ENCODE measurements at regions not wholly inside any gene's neighbourhood (a gene's known extent, or its start where the extent isn't known, plus 50 kb on each side); places are given as distances from the start of the nearest gene placed in this dataset.

DNA sequence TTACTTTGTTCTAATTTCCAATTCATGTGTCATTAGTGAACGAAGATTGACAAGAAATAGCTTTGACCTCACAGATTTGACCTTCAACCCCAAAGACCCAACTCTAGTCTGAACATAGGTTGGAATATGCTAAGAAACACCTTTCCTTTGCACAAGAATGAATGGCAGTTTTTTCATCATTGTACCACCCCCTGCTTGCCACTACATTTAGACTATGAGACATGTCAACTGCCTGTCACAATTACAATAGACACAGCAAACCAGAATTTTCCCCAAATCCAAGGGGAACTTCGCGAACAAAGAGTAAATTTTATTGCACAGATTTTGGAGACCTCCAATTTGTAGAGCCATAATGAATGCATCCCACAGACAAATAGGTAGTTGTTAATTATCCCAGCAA is 535.4 kb downstream of the PRKD1 start:
- DNase-seq: no peak

DNA sequence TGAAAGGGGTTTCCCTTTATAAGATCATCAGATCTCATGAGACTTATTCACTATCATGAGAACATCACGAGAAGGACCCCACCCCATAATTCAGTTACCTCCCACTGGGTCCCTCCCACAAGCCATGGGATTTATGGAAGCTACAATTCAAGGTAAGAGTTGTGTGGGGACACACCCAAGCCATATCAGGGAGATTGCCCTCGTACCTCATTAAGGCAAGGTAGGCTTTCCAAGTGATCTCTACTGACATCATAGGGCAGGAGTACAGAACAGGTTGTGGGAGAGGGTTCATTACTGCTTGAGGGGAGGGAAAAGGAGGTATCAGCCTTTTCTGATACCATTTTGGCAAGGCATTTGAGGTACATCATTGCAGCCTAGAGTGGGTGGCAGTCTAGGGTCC is 524.6 kb downstream of the PRKD1 start:
- DNase-seq: no peak

DNA sequence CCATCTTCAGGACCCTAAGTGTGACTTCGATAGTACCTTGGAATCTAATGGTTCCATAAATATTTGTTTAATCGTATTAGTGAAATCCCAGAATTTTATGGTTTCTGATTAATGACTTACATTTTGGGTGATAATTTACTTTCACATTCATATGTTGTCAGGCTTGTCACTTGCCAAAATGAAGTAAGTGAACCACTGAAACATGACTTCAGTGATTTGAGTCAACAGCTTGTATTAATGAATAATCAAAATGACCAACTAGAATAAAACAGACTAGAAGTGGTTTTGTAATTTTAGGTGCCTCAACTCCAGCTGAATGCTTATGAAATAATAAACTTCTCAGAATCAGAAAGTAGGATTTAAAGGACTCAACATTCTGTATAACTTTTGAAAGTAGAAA is 517.1 kb downstream of the PRKD1 start:
- DNase-seq: peak; percentile 31

DNA sequence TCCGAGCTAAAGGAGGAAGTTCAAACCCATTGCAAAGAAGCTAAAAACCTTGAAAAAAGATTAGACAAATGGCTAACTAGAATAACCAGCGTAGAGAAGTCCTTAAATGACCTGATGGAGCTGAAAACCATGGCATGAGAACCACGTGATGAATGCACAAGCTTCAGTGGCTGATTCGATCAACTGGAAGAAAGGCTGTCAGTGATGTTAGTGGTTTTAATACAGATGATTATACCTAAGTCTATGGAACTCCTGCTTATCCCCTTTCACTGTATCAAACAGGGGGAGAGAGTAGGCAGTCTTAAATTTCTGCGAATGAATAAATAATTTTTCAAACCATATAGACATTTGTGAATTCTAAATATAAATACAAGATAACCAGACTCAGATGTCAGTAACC is 512.7 kb downstream of the PRKD1 start:
- DNase-seq: peak; percentile 5

DNA sequence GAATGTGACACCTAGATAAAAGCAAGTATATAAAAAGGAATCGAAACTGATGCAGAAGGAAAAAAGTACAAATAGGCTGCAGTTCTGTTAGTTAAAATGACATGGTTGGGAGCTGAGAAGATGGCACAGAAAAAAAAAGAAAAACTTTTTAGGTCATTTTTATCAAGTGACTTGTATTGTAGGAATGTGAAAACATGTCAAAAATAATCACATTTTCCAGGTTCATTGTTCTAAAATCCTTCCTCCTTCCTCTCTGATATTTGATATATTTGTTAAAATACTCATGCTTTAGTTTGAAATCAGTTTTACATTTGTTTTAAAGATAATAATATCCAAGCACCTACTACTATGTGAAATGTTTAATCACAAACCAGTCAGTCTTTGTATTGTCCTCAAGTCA is 507.9 kb downstream of the PRKD1 start:
- DNase-seq: no peak

DNA sequence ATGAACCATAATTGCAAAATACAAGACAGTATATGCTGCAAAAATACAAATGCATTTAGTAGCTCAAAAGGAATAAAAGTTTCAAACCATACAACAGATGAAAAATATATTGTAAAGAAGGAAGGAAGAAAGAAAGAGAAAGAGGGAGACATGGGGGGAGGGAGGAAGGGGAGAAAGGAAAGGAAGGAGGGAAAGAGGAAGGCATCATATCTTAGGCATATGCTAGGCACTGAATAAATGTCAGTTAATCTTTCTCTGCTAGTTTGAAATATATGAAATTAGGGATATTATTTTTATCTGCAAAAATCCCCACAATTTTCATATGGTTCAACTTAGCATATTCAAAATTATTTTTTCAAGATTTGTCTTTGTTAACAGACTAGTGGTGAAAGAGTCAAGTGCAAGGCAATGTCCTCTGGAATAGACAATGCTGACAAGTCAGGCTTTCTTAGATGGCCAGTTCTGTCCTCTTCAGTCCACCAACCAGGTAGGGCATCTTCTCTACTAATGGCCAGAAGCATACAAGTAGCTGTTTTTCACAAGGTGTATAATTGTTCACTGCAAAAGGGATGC is 506.4 kb downstream of the PRKD1 start:
- no peak for DNase-seq

DNA sequence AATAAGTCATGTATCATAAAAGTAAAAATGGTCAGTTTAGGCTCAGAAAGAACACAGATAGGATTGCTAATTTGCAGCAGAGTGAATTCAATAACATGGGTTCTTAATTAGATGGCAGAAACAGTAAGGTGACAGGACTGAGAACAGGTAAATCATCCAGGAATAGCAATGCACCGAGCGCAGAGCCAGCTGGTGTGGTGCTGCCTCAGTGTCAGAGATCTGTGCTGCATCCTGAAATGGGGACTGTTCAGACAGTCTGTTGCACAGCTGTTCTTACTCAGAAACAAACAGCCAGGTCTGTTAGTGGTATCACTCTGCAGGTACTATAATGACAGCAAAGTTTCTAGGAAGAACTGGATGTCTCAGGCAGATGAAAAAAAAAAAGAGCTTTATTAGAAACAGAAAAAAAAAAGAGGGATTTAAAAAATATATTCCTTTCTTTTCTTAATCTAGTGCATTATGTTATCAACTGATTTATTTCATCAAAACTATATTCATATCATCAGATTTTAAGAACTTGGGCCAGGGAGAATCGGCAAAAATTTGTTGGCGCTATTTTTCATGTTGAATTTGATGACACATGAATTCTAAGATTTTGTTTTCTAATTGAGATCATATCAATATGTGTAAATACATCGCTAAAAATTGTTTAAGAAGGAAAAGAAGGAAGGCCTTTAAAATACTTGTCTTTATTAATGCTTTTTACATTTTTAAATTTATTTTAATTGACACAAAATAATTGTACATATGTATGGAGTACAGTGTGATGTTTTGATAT is 501.8 kb downstream of the PRKD1 start:
- DNase-seq: no peak

DNA sequence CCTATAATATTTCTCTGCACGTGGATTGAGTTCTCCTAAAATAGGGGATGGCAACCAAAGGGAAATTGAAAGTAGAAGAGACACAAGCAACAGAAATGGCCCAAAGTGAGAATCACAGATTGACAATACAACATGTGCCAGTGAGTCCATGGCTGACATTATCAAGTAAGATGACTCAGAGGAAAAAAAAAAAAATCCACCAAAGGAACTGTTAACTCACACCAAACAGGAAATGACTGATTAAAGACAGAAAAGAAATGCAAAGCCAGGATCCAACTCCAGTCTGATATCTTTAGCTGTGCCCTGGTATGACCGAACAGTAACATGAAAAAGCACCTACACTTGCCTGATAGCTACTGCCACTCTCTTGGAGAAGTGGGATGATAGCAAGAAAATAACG is 485.0 kb downstream of the PRKD1 start:
- peak; percentile 39 for DNase-seq

DNA sequence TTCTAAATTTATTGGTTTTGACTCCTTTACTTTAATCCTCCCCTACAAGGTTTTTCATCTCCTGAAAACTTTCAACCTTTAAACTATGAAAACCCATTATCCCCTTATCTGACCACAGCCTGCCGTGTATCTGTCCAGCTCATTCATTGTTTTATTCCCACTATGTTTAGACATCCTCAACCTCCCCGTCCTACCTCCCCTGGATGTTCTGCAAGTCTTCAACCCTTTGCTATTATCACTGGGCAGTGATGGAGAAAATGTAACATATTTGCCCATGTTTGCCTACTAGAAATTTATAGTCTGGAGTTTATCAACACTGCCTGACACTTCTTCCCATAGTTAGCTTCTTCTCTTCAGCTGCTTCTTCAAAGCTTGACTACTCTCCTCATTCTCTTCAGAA is 483.4 kb downstream of the PRKD1 start:
- no peak for DNase-seq

DNA sequence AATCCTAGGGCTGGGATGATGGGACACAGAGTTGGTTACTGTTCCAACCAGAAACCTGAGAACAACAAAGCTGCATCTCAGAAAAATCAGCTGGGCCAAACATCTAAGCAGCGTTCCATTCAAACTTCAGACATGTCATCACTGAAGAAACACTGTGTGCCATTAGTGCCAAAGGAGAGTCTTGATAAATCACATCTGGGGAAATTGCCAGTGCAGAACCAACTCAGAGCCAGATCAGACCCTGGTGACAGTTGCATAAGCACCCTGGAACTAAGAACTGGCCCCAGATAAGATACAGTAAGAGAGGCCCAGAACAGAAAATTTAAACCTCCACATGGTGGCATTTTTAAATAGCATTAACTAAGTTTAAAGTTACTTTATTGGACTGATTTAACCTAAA is 482.8 kb downstream of the PRKD1 start:
- DNase-seq: no peak

DNA sequence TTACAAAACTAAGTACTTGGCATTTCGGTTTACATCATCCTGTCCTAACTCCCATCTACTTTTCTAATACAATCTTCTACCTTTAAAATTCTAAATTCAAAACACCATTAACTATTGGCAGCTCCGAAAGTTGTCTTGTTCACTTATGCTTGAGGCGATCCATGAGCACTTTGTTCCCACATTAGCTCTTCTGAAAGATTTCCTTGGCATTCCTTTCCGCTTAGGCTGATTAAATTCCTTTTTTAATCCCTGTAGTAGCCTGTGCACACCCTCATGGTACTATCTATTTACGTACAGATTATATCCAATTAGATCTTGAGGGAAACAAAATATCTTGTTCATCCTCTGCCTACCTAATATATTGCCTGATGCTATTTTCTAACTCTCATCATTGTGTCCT is 480.7 kb downstream of the PRKD1 start:
- no peak for DNase-seq

DNA sequence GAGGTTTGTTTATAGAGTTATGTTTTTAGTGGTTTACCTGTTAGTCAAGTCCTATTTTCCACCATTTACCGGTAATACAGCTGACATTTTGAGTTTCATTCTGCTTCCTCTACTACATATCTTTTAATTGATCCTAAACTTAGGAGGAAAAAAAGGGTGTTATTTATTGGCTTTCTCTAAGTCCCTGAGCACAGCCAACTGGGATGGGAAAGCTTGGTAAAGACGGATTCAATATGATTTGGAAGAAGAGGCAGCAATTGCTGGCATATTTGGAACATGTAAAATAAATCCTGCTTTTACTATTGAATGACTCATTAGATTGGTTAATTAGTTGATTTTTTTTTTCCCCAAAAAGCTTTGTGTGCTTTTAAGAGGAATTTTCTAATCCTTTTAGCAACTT is 475.7 kb downstream of the PRKD1 start:
- no peak for DNase-seq

DNA sequence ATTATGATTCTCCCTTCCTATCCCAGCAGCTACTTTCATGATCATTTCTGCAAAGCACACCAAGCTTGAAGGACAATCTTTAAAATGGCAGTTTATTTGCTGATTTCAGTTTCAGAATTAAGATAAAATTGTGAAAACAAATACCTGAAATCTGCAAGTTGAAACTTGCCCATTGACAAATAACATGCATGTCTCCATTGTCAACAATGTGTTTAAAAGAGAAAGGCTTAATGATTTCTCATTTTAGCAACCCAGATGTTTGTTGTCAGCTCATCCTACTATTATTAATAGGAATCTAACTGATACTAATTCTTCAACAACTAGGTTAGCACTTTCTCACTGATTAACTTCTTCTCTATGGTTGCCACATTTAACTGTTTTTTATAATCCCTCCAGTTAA is 474.6 kb downstream of the PRKD1 start:
- DNase-seq: no peak

DNA sequence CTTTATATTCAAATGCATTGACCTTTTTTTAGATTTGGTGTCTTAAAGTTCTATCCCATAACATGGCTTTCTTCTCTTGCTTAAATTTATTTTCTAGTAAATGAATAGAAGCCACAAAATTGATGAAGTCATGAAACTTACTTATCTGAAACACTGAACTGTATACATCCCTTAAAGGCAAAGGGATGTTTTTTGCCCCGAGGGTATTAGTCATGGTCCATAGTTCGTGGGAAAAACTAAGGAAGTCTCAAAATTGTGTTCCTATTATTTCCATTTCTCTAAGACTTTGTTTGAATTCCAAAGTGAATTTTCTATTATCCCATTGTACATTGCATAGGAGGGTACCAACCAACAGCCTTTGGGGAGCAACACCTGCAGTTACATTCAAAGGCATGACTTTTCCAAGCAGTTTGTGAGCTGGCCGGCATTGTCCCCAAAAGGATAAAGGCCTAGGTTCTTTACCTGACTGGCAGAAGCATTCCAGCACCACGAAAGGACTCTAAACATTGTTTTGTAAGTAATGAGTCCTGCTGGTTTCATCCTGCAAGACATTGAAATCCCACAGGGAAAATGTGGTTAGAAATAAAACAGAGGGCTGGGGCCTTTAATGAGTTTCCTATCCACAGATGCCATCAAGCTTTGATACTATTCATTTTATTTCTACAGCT is 473.5 kb downstream of the PRKD1 start:
- no peak for DNase-seq

DNA sequence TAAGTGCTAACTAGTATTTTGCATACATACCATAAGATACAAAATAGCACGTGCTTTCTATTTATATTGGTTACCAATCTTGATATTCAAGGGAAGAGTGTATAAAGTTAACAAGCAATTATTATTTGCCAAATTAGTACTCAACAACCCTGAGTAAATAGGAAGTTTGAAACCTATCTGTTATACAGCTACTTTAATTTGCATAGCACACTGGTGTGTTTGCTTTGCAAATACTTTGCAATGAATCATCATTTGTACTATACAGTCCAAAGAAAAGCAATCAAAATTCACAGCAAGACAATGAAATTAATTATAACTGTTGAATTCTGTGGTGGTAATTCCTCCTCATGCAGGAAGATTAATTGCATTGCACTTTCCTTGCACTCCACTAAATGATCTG is 469.1 kb downstream of the PRKD1 start:
- DNase-seq: no peak

DNA sequence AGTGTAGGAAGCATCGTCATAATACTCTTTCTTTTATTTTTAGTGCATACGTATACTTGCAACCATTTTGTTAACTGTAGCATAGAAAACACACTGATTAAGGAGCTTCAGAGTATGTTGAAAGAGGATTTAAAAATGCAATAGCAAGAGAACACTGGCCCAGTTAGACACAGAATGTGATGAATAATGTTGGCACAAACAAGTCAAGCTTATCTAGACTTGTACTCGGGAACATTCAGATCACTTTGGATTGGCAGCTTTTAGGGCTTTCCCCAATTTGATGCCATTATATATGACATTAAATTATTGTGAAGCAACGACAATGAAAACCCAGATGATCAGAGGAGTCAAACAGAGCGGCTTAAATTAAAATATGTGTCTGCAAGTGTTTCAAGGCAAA is 468.1 kb downstream of the PRKD1 start:
- DNase-seq: no peak

DNA sequence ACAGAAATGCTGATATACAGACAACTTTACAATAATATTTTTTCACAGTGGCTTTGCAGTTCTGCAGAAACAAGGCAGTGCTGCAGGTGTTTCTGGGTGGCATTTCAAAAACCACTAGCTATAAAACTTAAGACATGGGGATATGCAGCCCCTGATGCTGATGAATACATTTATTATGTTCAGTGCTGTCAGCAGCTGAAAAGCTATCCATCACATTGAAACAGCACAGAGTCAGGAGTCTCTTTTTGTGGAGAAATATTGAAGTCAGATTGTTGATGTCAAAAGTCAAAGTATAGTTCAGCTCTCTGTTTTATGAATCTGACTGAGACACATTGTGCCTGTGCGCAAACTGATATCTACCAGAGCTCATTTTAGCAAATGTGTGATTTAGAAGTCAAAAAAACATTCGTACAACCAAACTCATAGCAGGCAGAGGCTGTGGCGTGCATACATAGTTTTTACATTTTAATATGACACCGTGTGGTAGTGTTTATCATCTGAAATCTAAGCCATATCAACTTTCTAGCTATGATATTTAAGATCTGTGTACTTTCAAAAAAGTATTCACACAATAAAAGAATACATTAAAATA is 467.6 kb downstream of the PRKD1 start:
- DNase-seq: no peak

DNA sequence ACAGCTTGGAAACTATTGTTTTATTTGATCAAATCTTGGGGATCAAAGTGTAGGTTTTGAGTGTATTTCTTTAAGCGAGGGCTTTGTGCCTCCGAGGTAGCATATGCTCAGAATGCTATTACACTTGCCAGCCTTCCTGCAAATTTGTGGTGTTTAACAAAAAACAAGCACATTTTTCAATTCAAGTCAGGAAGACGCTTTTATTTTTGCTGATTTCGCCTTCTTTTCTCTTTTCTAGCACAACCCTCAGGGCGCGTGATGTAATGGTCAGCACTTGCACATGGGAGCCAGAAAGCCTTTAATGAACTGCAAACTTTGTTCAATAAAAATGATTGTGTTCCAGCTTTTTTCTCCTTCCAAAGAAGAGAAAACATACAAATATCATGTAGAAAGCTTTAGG is 466.5 kb downstream of the PRKD1 start:
- DNase-seq: no peak

DNA sequence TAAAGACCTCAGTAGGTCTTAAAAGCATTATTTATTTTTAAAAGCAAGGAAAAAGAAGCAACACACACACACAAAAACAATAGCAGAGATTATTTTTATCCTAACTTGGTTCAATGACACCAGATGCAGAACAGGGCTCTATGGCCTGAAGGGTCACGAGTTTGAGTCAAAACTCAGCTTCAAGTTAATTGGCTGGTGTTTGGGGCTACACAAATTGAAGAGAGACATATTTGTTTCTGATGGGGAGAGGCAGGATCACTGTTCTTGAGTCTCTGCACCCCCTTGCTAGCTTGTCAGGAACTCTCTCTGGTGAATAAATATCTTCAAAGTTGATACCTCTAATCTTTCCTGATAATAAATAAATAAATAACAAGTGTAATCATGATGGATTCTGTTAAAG is 466.1 kb downstream of the PRKD1 start:
- no peak for DNase-seq

DNA sequence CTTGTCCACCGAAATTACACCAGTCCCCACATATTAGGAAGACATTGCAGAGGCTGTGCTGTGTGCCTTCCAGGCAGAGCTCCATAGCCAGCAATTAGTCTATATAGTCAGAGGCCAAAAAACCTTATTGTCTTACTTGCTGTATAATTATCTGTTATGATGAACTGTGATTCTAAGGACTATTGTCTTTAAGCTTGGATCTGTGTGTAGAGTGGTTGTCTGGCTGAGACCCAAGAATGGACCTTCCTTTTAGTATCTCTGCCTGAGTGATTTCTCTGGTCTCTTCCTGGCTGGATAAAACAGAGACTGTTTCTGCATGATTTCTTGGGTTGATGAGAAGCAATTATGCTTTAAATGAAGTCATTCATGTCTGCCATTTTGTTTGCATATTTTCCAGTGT is 465.3 kb downstream of the PRKD1 start:
- DNase-seq: peak; percentile 28

DNA sequence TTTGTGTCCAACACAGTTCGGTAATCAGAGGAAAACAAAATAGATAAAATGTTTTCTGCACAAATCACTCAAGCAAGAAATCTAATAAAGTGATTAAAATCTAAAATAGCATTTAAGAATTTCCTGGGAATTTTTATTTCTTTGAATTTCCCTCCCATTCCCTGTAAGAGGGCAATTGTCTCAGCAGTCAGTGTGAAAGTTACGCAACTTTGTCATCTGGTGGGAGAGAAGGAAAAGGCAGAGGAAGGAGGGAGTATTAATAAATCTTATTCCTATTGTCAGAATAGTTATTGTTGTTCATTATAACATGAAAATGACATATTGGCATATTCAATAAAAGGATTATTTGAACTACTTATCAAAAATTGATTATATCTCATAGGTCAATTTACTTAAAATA is 464.9 kb downstream of the PRKD1 start:
- no peak for DNase-seq

DNA sequence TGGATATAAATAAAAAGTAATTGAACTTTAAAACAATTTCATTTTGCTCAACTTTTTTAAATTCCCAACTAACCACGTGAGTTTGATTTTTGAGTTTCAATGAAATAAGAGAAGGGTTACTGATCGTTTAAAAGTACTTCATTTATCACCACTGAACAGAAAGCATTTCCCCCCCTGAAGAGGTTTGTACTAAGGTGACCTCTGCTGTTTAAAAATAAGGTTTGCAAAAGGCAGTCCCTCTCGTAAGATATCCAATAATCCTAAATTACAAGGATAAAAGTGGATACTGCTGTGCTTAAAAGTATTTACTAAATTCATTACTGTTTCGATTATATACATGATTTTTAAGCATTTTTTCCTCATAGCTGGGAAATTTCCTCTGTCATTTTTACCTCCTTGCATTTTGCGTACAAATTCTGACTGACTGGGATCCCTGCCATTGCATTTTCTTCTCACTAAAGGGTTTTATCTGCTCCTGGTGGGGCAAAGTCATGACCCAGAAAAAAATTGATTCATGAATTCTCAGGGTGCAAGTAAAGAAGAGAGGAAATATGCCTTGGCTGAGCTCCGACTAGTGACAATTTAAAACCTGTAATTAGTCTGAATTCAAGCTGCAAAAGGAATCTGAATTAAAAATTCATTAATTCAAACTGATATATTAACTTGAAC is 463.8 kb downstream of the PRKD1 start:
- DNase-seq: no peak

DNA sequence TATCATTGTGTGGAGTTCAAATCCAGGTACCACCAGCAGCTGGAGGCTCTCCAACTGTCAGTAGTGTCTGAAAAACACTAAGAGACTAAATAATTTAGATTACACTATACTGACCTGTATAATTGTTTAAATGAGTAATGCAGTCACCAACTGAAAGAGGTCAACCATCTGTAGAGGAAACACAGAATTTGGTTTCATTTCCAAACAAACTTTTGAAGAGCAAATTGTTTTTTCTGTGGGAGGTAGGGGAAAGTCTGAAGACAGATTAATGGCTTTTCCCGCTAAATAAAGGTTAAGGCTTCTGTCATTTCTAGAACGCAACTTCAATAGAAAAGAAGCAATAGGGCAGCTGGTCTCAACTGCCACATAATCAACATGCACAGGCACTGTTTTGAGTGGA is 462.6 kb downstream of the PRKD1 start:
- DNase-seq: peak; percentile 1

DNA sequence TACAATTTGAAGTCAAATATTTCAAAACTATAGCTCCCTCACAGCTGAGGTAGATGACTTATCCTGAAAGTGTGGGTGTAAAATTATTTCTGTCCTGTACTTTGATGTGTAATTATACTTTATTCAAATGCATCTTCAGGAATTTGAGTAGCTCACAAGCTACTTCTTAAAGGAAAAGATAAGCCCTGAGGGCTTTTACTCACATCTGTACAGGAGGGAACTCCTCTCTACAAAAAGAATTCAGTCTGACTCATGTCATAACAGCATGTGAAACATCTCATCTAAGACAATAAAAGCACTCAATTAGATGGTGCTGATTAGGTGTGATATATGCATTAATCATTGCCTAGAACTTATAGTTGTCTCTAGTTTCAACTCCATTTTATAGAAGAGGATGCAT is 452.0 kb downstream of the PRKD1 start:
- DNase-seq: no peak

Data from kidney glomerular epithelial cell (primary cell).